Stimulated activated naive B cell treated with anti-CD40 and anti-IgM and Interleukin-4, amounts not matched to agents 10 μg/mL and 1 μg/mL and 100 μg/mL, for 72 hours (primary cell): ENCODE measurements at regions not wholly inside any gene's neighbourhood (a gene's known extent, or its start where the extent isn't known, plus 50 kb on each side); places are given as distances from the start of the nearest gene placed in this dataset.
"Not testable (repeated sequence)": the region's sequence is repeated elsewhere in the genome, so short reads cannot be mapped to it uniquely, and the experiment has no call there.

ENCODE experiments used
- ATAC-seq, 2 donors: fragments of 150-1000 bp; cut with Tn5 transposase; replicated peaks; 2 replicates each; pipeline ENCODE4 v1.10.0; 2021; ENCODE audit warnings: moderate library complexity in 1 of 2
- DNase-seq: peaks from one replicate; pipeline ENCODE4 v3.0.0; 2021
- H3K27ac Mint-ChIP-seq: one replicate; pipeline ENCODE4 v1.8.0; 2022; ENCODE audit warnings: mild to moderate bottlenecking, mixed read lengths
- H3K27me3 Mint-ChIP-seq, 2 donors: one replicate each; pipeline ENCODE4 v1.8.0; 2022; ENCODE audit warnings: mixed read lengths in 2 of 2
- H3K36me3 Mint-ChIP-seq, 2 donors: one replicate each; pipeline ENCODE4 v1.8.0; 2022; ENCODE audit warnings: mixed read lengths in 2 of 2, mild to moderate bottlenecking in 1 of 2
- H3K4me1 Mint-ChIP-seq, 2 donors: one replicate each; pipeline ENCODE4 v1.8.0; 2022; ENCODE audit warnings: mixed read lengths in 2 of 2, mild to moderate bottlenecking in 1 of 2
- H3K4me3 Mint-ChIP-seq, 2 donors: one replicate each; pipeline ENCODE4 v1.8.0; 2022; ENCODE audit warnings: mild to moderate bottlenecking in 2 of 2, mixed read lengths in 2 of 2, moderate library complexity in 1 of 2
- H3K9me3 Mint-ChIP-seq, 2 donors: one replicate each; pipeline ENCODE4 v1.8.0; 2022; ENCODE audit warnings: mixed read lengths in 2 of 2, mild to moderate bottlenecking in 1 of 2

DNA sequence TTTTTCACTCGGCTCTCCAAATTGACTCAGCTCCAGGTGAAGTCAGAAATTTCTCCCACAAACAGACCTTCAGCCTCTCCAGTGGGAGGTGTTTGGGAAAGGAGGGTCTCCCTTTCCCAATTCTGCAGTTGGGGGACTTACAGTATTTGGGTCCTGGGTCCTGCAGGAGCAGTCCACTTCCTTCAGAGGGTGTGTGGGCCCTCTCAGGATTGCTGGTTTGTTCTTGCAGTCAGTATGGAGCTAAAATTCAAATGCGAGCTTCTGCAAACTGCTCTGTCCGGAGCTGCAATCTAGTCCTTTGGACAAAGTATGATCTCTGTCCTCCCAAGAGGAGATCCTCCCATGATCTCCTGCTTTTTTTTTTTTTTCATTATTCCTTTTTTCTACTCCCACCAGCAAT, 87.9 kb upstream of the MSTN start:
- Mint-ChIP-seq H3K27ac (no peak overlapping the region), H3K36me3 (no peaks in the 10 kb centered on the region), H3K4me3 (no peak overlapping the region), H3K27me3 (no peaks in the 10 kb centered on the region), H3K9me3 (peaks cover 18% of the 10 kb centered on the region in 2 donors), H3K4me1 (peaks cover 0 to 2% of the 10 kb centered on the region in 2 donors)
- DNase-seq (no peak), ATAC-seq (no peak)

DNA sequence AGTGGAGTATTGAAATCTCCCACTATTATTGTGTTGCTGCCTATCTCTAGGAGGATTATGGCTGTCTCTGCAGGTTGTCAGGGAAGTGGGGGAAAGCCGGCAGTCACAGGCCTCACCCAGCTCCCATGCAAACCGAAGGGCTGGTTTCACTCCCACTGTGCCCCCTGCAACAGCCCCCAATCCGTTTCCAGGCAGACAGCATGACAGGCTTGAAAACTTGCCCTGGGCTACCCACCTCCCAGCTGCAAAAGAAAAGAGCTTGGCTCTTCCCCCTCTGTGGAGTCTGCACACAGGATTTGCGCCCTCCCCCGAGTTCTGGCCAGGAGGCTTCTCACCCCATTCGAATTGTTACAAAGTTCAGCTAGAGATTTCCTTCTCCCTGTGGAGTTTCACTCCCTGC, 87.4 kb upstream of the MSTN start:
- ATAC-seq (no peak), DNase-seq (no peak)
- H3K36me3 Mint-ChIP-seq: no peaks in the 10 kb centered on the region
- H3K9me3 Mint-ChIP-seq: peaks cover 18% of the 10 kb centered on the region in 2 donors
- peaks cover 0 to 2% of the 10 kb centered on the region in 2 donors for H3K4me1 Mint-ChIP-seq
- no peak overlapping the region for H3K27ac Mint-ChIP-seq
- H3K27me3 Mint-ChIP-seq: no peaks in the 10 kb centered on the region
- H3K4me3 Mint-ChIP-seq: no peak overlapping the region

DNA sequence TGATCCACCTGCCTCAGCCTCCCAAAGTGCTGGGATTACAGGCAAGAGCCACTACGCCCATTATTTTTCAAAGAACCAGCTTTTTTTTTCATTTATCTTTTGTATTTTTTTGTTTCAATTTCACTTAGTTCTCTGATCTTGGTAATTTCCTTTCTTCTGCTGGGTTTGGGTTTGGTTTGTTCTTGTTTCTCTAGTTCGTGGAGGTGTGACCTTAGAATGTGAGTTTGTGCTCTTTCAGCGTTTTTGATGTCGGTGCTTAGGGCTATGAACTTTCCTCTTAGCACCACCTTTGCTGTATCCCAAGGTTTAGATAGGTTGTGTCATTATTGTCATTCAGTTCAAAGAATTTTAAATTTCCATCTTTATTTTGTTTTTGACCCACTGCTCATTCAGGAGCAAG, 86.7 kb upstream of the MSTN start:
- Mint-ChIP-seq H3K4me3 (no peak overlapping the region), H3K27ac (peak overlapping the region; percentile 53), H3K4me1 (peaks cover 0 to 2% of the 10 kb centered on the region in 2 donors), H3K36me3 (no peaks in the 10 kb centered on the region), H3K27me3 (no peaks in the 10 kb centered on the region), H3K9me3 (peaks cover 18 to 20% of the 10 kb centered on the region in 2 donors)
- DNase-seq (no peak), ATAC-seq (no peak)

DNA sequence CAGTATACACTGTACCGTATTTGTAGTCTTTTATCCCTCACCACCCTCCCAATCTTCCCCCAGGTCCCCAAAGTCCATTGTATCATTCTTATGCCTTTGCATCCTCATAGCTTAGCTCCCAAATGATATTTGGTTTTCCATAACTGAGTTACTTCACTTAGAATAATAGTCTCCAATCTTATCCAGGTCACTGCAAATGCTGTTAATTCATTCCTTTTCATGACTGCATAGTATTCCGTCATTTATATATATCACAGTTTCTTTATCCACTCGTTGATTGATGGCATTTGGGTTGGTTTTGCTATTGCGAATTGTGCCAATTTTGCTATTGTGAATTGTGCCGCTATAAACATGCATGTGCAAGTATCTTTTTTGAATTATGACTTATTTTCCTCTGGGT, 83.6 kb upstream of the MSTN start:
- not testable (repeated sequence) for H3K27ac Mint-ChIP-seq, ATAC-seq, H3K4me1 Mint-ChIP-seq, H3K36me3 Mint-ChIP-seq, H3K27me3 Mint-ChIP-seq, H3K4me3 Mint-ChIP-seq, DNase-seq
- peaks cover 23 to 30% of the 10 kb centered on the region in 2 donors for H3K9me3 Mint-ChIP-seq

DNA sequence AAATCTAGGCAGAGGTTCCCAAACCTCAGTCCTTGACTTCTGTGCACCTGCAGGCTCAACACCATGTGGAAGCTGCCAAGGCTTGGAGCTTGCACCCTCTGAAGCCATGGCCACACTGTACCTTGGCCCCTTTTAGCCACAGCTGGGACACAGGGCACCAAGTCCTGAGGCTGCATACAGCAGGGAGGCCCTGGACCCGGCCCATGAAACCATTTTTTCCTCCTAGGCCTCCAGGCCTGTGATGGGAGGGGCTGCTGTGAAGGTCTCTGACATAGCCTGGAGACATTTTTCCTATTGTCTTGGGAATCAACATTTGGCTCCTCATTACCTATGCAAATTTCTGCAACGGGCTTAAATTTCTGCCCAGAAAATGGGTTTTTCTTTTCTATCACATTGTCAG, 77.9 kb upstream of the MSTN start:
- not testable (repeated sequence) for DNase-seq, H3K27ac Mint-ChIP-seq, ATAC-seq, H3K27me3 Mint-ChIP-seq, H3K4me1 Mint-ChIP-seq, H3K4me3 Mint-ChIP-seq
- H3K36me3 Mint-ChIP-seq: peaks cover 7 to 17% of the 10 kb centered on the region in 2 donors
- peaks cover 16 to 33% of the 10 kb centered on the region in 2 donors for H3K9me3 Mint-ChIP-seq

DNA sequence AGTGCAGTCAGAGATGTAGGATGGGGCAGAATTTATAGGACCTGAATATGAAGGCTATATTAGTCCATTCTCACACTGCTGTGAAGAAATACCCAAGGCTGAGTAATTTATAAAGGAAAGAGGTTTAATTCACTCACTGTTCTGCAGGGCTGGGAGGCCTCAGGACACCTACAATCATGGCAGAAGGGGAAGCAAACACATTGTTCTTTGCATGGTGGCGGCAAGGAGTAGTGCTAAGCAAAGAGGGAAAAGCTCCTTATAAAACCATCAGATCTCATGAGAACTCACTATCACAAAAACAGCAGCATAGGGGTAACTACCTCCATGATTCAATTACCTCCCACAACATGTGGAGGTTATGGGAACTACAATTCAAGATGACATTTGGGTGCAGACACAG, 76.8 kb upstream of the MSTN start:
- H3K27ac Mint-ChIP-seq: no peak overlapping the region
- no peak for DNase-seq
- peaks cover 7 to 17% of the 10 kb centered on the region in 2 donors for H3K36me3 Mint-ChIP-seq
- peaks cover 0 to 2% of the 10 kb centered on the region in 2 donors for H3K4me1 Mint-ChIP-seq
- peaks cover 16 to 32% of the 10 kb centered on the region in 2 donors for H3K9me3 Mint-ChIP-seq
- no peak for ATAC-seq
- H3K4me3 Mint-ChIP-seq: no peak overlapping the region
- H3K27me3 Mint-ChIP-seq: no peaks in the 10 kb centered on the region

DNA sequence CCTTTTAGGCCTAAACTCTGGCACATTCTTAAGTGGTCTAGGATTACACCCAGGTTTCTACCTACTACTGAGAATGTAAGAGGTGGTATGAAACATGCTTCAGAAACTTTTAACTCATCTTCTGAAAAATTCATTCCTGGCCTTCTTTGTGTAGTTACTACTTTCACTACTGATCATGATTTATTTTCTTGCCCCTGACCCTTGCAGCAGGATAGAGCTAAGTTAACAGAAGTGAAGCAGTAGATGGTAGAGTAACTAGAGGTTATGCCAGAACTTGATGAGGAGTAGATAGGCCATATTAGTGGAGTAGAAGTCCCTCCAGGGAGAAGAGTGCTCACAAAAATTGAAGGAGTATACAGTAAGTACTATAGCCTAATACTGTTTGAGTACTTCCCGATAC, 75.5 kb upstream of the MSTN start:
- Mint-ChIP-seq H3K4me3 (no peak overlapping the region), H3K27me3 (no peaks in the 10 kb centered on the region), H3K36me3 (peaks cover 7 to 17% of the 10 kb centered on the region in 2 donors), H3K27ac (no peak overlapping the region), H3K4me1 (peaks cover 0 to 2% of the 10 kb centered on the region in 2 donors), H3K9me3 (peaks cover 16 to 30% of the 10 kb centered on the region in 2 donors)
- DNase-seq (no peak), ATAC-seq (no peak)

DNA sequence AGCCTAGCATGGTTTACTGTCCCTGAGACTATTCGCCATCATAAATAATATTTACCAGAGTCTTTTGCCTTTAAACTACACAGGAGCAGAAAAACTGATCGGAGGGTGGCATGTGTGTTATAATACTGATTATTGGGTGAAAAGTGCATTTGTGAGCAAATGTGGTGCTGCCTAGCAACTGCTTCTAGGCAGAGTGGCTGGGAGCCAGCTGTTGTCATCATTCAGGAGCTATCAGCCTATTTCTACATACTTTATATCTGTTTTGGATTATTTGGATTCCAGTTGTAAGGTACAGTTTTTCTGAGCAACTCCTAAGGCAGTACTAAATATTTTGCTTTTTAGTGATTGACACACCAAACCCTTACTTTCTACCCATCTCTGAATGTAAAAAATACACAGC, 75.0 kb upstream of the MSTN start:
- no peaks in the 10 kb centered on the region for H3K27me3 Mint-ChIP-seq
- H3K27ac Mint-ChIP-seq: no peak overlapping the region
- DNase-seq (no peak), ATAC-seq (no peak)
- H3K36me3 Mint-ChIP-seq: peaks cover 7 to 17% of the 10 kb centered on the region in 2 donors
- H3K4me3 Mint-ChIP-seq: no peak overlapping the region
- H3K9me3 Mint-ChIP-seq: peaks cover 16 to 29% of the 10 kb centered on the region in 2 donors
- H3K4me1 Mint-ChIP-seq: peaks cover 0 to 2% of the 10 kb centered on the region in 2 donors

DNA sequence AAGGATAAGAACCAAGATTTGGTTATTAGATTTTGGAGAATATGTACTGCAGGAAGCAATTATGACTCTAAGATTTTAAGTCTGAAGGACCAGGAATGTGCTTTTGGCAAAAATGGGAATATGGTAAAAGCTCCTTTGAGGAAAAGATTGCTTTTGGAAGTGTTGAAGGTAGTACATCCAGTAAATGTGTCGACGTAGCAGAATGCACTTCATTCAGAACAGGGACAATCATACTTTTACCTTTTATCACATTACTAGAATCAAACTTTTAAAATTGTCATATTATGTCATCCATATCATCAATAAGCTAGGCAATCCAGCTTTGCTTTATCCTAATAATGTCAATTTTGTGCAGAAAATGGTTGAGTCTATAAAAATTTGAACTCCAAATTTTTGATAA, 74.3 kb upstream of the MSTN start:
- Mint-ChIP-seq H3K4me1 (peaks cover 0 to 2% of the 10 kb centered on the region in 2 donors), H3K36me3 (peaks cover 7 to 17% of the 10 kb centered on the region in 2 donors), H3K27ac (no peak overlapping the region), H3K9me3 (peaks cover 16 to 23% of the 10 kb centered on the region in 2 donors), H3K4me3 (no peak overlapping the region), H3K27me3 (no peaks in the 10 kb centered on the region)
- ATAC-seq (no peak), DNase-seq (no peak)

DNA sequence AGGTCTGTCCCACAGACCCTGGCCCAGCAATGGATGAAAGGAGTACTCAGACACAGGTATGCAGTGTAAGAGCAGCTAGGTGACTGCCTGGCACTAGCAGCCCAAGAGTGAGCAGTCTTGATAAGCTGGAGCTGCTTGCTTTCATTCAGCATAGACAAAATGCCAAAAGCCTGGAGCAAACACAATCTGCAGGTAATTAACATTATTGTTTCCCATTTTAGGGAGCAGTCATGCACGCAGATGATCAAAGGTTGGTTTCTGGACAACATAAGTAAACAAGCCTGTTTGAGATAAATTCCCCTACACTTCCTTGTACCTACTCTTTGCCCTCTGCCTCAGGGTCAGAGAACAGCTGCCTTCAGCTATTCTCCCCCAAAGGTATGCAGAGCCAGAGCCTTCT, 73.7 kb upstream of the MSTN start:
- Mint-ChIP-seq H3K9me3 (peaks cover 12 to 22% of the 10 kb centered on the region in 2 donors), H3K27me3 (no peaks in the 10 kb centered on the region), H3K4me3 (no peak overlapping the region), H3K27ac (no peak overlapping the region), H3K4me1 (peaks cover 0 to 2% of the 10 kb centered on the region in 2 donors), H3K36me3 (peaks cover 7 to 12% of the 10 kb centered on the region in 2 donors)
- no peak for ATAC-seq
- DNase-seq: no peak

DNA sequence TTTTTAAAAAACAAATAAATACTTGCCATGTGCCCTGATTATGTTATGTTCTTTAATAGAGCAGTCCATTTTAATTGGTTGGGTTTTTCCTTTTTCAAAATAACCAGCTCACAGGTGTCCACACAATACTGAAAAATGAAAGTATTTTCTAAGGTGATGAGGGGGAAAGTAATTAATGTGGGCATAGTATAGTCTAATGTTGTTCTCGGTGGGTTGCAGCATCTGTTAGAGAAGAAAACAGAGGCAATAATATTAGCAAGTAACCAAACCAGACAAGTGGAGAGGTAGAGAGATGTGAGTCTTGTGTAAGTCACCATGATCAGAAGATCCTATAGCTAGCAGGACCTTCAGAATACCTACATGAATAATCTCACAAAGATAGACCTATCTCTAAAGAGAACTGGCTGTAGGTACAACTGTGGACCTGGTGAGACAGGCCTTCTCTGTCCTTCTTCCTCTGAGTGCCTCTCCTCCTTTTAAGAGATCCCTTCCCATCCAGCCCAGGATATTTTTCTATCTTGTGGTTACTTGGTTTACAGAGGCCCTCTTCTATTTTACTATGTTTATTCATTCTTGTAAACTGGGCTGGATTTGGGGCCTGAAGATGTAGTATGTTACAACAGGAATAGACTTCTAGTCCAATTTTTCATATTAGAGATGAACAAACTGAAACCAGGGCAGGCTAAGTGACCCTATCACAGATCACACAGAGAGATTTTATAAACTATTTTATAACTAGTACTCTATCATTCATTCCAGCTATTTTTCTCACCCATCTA, 67.1 kb upstream of the MSTN start:
- Mint-ChIP-seq H3K4me1 (no peaks in the 10 kb centered on the region), H3K27me3 (no peaks in the 10 kb centered on the region), H3K27ac (no peak overlapping the region), H3K36me3 (no peaks in the 10 kb centered on the region), H3K9me3 (no peaks in the 10 kb centered on the region), H3K4me3 (no peak overlapping the region)
- ATAC-seq: no peak
- no peak for DNase-seq

DNA sequence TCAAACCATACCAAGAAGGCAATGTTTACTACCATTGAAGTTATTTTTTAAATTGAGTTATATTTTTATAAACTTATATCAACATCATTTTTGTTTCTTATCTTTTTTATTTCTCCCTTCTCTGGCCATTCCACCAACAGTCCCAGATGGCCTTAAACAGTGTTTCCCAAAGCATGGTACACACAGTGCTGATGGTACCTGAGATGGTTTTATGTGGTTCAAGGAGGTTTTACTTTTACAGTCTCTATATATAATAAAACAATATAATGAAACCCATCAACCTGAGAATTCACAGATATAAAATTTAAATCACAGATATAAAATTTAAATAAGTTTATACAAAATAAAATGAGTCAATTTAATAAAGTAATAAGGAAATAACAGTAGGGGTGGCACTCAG, 65.1 kb upstream of the MSTN start:
- no peaks in the 10 kb centered on the region for H3K27me3 Mint-ChIP-seq
- no peak overlapping the region for H3K27ac Mint-ChIP-seq
- no peak for DNase-seq
- H3K9me3 Mint-ChIP-seq: no peaks in the 10 kb centered on the region
- no peak for ATAC-seq
- H3K4me3 Mint-ChIP-seq: no peak overlapping the region
- no peaks in the 10 kb centered on the region for H3K4me1 Mint-ChIP-seq
- H3K36me3 Mint-ChIP-seq: no peaks in the 10 kb centered on the region

DNA sequence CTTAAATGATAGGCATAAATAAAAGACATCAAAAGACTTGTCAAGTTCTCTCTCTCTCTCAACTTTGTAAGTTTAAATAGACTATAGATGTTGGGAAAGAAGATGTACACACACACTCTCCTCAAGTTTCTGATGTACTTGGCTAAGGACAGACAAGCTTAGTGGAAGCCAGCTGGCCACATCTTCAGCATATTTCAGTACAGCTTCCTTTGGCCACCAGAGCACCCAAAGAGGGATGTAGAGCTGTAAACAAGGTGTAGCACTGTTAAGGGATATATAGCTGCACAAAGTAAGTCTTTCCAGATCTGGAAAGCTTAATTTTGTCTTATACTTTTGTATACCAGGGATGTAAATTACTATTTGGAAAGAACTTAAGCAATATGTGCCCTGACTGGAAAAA, 64.3 kb upstream of the MSTN start:
- no peak overlapping the region for H3K4me3 Mint-ChIP-seq
- H3K9me3 Mint-ChIP-seq: no peaks in the 10 kb centered on the region
- peaks cover 3 to 7% of the 10 kb centered on the region in 2 donors for H3K4me1 Mint-ChIP-seq
- no peaks in the 10 kb centered on the region for H3K27me3 Mint-ChIP-seq
- H3K27ac Mint-ChIP-seq: no peak overlapping the region
- ATAC-seq: no peak
- no peaks in the 10 kb centered on the region for H3K36me3 Mint-ChIP-seq
- DNase-seq: no peak

DNA sequence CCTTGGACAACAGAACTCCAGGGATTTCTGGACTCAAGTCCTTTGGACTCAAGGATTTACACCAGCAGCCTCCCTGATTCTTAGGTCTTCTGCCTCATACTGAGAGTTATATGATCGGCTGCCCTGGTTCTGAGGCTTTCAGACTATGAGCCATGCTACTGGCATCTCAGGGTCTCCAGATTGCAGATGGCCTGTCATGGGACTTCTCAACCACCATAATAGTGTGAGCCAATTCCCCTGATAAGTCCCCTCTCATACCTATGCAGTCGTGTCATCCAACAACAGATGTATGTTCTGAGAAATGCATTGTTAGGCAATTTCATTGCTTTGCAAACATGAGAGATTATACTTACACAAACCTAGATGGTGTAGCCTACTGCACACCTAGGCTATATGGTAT, 61.4 kb upstream of the MSTN start:
- Mint-ChIP-seq H3K9me3 (peaks cover 0 to 2% of the 10 kb centered on the region in 2 donors), H3K4me1 (peaks cover 14 to 34% of the 10 kb centered on the region in 2 donors), H3K27me3 (no peaks in the 10 kb centered on the region), H3K27ac (no peak overlapping the region), H3K4me3 (no peak overlapping the region), H3K36me3 (no peaks in the 10 kb centered on the region)
- DNase-seq: no peak
- no peak for ATAC-seq

DNA sequence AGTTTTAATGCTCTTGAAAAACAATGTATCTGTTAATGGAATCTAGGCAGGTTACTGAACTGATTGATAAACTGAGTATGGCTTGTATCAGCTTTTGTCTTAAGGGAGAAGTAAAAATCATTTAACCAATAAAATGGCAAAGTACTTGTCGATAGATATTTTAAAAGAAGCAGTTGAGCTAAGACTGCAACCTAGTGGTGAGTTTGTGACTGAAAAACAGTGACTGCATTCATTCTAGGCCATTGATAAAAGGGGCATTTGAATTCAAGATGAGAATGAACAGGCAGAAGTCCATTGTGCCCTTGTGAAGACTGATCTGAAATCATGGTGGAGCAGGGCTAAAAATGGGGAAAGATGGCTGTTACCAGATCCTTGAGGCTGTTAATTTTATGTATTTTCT, 59.4 kb upstream of the MSTN start:
- no peak for DNase-seq
- peak in 1 of 2 donors; percentile 31 for ATAC-seq
- no peak overlapping the region for H3K4me3 Mint-ChIP-seq

More for the DNA sequence above, 59.4 kb upstream of the MSTN start:
- peaks cover 0 to 2% of the 10 kb centered on the region in 2 donors for H3K9me3 Mint-ChIP-seq
- H3K36me3 Mint-ChIP-seq: no peaks in the 10 kb centered on the region
- H3K27ac Mint-ChIP-seq: no peak overlapping the region
- H3K27me3 Mint-ChIP-seq: no peaks in the 10 kb centered on the region
- H3K4me1 Mint-ChIP-seq: peaks cover 14 to 34% of the 10 kb centered on the region in 2 donors
